Activated CD8-positive, alpha-beta T cell treated with anti-CD3 and anti-CD28 coated beads for 36 hours (primary cell): ENCODE measurements at regions not wholly inside any gene's neighbourhood (a gene's known extent, or its start where the extent isn't known, plus 50 kb on each side); places are given as distances from the start of the nearest gene placed in this dataset.
"Not testable (repeated sequence)": the region's sequence is repeated elsewhere in the genome, so short reads cannot be mapped to it uniquely, and the experiment has no call there.

ENCODE experiments used
- ATAC-seq: fragments of 200-7000 bp; cut with Tn5 transposase; one replicate; pipeline ENCODE4 v1.10.0; 2021; ENCODE audit warnings: mild to moderate bottlenecking, moderate library complexity
- CTCF ChIA-PET: fragments of 350-600 bp; sonication (Branson Sonifier 250); formaldehyde crosslinking; loops from one replicate; lab custom pipeline; 2021; ENCODE audit warnings: antibody characterized with exemption; lab: Charles Lee
- POLR2A ChIA-PET: fragments of 350-600 bp; sonication (Branson Sonifier 250); formaldehyde crosslinking; loops from one replicate; lab custom pipeline; 2021; ENCODE audit warnings: antibody characterized with exemption; lab: Charles Lee
- DNase-seq: peaks from one replicate; pipeline ENCODE4 v3.0.0-alpha.2; 2020
- H3K27ac Mint-ChIP-seq: one replicate; pipeline ENCODE4 v1.8.0; 2021; ENCODE audit warnings: mild to moderate bottlenecking, mixed read lengths
- H3K27me3 Mint-ChIP-seq: one replicate; pipeline ENCODE4 v1.8.0; 2021; ENCODE audit warnings: mixed read lengths
- H3K36me3 Mint-ChIP-seq: one replicate; pipeline ENCODE4 v1.8.0; 2021; ENCODE audit warnings: low read depth, mixed read lengths
- H3K4me1 Mint-ChIP-seq: one replicate; pipeline ENCODE4 v1.8.0; 2021; ENCODE audit warnings: low read depth, mixed read lengths
- H3K4me3 Mint-ChIP-seq: one replicate; pipeline ENCODE4 v1.8.0; 2021; ENCODE audit warnings: mild to moderate bottlenecking, moderate library complexity, mixed read lengths
- H3K9me3 Mint-ChIP-seq: one replicate; pipeline ENCODE4 v1.8.0; 2021; ENCODE audit warnings: mixed read lengths
- CTCF ChIP-seq: fragments of 200-600 bp; IDR thresholded peaks from one replicate; pipeline ENCODE4 v1.8.0; 2022; ENCODE audit warnings: antibody characterized with exemption, mild to moderate bottlenecking
- intact Hi-C: fragments of 100-400 bp; cut with micrococcal nuclease; formaldehyde crosslinking; loops from one replicate; pipeline ENCODE4 v1.10.0; 2022

DNA sequence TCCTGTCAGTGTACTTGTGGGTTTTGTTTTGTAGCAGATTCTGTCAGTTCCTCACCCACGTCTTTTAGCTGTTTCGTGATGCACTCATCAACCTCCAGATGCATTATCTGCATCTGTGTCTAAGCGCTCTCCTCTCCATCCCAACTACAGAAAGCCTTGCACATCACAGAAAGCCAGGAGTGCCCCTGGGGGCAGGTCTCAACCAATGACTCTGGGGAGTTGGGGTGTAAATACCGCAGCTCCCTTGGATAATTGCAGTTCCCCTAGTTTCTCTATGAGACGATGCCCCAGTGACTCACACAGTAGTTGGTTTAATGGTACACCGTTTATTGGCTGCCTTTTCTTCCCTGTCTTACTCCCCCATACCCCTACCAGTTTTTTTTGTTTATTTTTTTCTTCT is 158.1 kb downstream of the SOX4 start:
- DNase-seq (no peak), ATAC-seq (no peak)
- Mint-ChIP-seq H3K27me3 (no peaks in the 10 kb centered on the region), H3K4me1 (peaks cover 2% of the 10 kb centered on the region), H3K36me3 (no peaks in the 10 kb centered on the region), H3K27ac (no peak overlapping the region), H3K4me3 (no peak overlapping the region), H3K9me3 (no peaks in the 10 kb centered on the region)
- ChIA-PET POLR2A (no interaction called here), CTCF (interaction anchor here (1.2 kb wide), 1 partner anchor 9 kb away, joined by 3 read pairs; no protein-coding TSS in a partner anchor)
- TF ChIP-seq CTCF: no peak
- intact Hi-C loops: no loop called here

GRCh38 chr6:21752054-21752811 is 158.7 kb downstream of the SOX4 start:
- CTCF ChIA-PET: interaction anchor here (1.2 kb wide), 1 partner anchor 8 kb away, joined by 3 read pairs; no protein-coding TSS in a partner anchor
- Mint-ChIP-seq H3K4me3 (no peak overlapping the region), H3K27ac (no peak overlapping the region), H3K27me3 (no peaks in the 10 kb centered on the region), H3K36me3 (no peaks in the 10 kb centered on the region), H3K4me1 (peaks cover 2% of the 10 kb centered on the region), H3K9me3 (no peaks in the 10 kb centered on the region)
- DNase-seq (no peak), ATAC-seq (peak; percentile 27)
- intact Hi-C loops: no loop called here
- POLR2A ChIA-PET: no interaction called here
- TF ChIP-seq CTCF: no peak

DNA sequence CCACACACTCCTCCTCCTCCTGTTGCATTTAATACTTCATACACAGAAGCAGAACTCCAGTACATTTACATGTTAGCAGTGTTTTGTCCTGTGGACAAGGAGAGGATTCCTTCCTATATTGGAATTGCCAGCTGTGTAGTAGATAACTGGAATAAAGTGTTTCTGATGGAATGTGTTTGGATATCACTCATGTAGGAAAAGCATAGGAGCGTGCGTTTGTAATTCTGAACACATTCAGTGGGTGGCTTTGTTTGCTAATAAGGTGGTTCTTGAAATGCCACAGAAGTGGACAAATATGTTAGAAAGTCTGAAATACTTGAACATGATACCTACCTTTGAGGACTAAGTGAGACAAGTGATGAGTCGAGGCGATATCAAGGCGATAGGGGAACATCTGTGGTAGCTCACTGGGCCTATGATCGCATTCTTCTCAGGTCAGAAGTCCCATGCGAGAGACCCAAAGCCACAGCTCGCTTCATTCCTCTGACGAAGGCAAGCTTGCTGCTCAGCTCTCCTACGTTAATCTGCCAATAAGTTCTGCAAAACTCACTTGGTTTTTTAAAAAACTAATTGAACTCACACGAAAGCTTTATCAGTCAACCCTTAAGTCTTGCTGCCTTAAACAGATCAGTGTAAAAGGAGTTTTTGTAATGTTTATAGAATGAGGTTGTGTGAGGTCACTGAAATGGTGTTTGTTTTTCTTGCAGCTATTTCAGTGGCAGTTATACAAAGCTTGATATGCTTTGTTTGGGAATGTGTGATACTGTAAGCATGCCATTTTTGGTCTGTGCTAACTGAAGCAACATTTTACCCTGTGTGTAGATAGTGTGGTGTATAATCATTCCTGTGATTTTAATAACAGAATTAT is 159.9 kb downstream of the SOX4 start:
- H3K4me3 Mint-ChIP-seq: no peak overlapping the region
- no peak for ATAC-seq
- no peaks in the 10 kb centered on the region for H3K36me3 Mint-ChIP-seq
- CTCF ChIA-PET: no interaction called here
- TF ChIP-seq CTCF: no peak
- intact Hi-C loops: no loop called here
- H3K27ac Mint-ChIP-seq: no peak overlapping the region
- no peaks in the 10 kb centered on the region for H3K27me3 Mint-ChIP-seq
- POLR2A ChIA-PET: interaction anchor here (0.6 kb wide), 1 partner anchor 1528 kb away, joined by 3 read pairs; no protein-coding TSS in a partner anchor
- DNase-seq: no peak
- H3K9me3 Mint-ChIP-seq: no peaks in the 10 kb centered on the region
- H3K4me1 Mint-ChIP-seq: peaks cover 1% of the 10 kb centered on the region

GRCh38 chr6:21754891-21755290 is 161.3 kb downstream of the SOX4 start:
- Mint-ChIP-seq H3K27ac (no peak overlapping the region), H3K36me3 (no peaks in the 10 kb centered on the region), H3K27me3 (no peaks in the 10 kb centered on the region), H3K4me1 (no peaks in the 10 kb centered on the region), H3K4me3 (no peak overlapping the region), H3K9me3 (no peaks in the 10 kb centered on the region)
- DNase-seq (no peak), ATAC-seq (no peak)
- no peak for TF ChIP-seq CTCF
- ChIA-PET CTCF (no interaction called here), POLR2A (interaction anchor here (0.6 kb wide), 1 partner anchor 447 kb away, joined by 3 read pairs; no protein-coding TSS in a partner anchor)
- intact Hi-C loops: no loop called here

DNA sequence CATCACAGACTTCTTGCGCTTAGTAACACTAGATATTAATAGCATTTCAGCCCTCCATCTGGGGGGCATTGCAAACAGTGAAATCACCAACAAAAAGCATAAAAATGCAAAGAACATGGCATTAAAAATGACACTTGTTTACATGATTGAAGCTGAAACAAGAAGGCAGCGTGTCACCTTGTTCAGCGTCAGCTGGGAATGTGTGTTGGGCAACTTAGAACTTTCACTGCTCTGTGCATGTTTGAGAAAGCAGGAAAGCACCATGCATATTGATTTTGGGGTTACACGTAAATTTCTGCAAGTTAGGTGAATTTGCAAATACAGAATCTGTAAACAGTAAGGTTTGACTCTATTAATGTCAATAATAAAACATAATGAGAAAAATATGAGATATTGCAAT is 162.9 kb downstream of the SOX4 start:
- no peak overlapping the region for H3K27ac Mint-ChIP-seq
- intact Hi-C loops: no loop called here
- H3K36me3 Mint-ChIP-seq: no peaks in the 10 kb centered on the region
- DNase-seq: no peak
- H3K9me3 Mint-ChIP-seq: no peaks in the 10 kb centered on the region
- ChIA-PET POLR2A (no interaction called here), CTCF (no interaction called here)
- TF ChIP-seq CTCF: no peak
- no peak for ATAC-seq
- H3K4me3 Mint-ChIP-seq: no peak overlapping the region
- no peaks in the 10 kb centered on the region for H3K27me3 Mint-ChIP-seq
- no peaks in the 10 kb centered on the region for H3K4me1 Mint-ChIP-seq

DNA sequence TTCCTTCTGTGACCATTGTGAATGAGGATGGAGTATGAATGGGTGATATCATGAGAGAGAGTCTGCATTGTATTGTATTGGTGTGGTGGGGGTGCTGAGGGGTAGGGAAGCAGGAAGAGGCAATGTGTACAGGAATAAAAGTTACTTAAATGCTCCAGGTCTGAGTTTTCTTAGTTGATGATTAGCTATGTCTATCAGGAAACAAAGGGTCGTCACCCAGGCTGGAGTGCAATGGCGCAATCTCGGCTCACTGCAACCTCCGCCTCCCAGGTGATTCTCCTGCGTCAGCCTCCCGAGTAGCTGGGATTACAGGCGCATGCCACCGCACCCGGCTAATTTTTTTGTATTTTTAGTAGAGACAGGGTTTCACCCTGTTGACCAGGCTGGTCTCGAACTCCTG is 163.8 kb downstream of the SOX4 start:
- ATAC-seq, intact Hi-C loops, H3K36me3 Mint-ChIP-seq, H3K27ac Mint-ChIP-seq, H3K4me3 Mint-ChIP-seq, DNase-seq, CTCF ChIA-PET, H3K4me1 Mint-ChIP-seq, H3K9me3 Mint-ChIP-seq, H3K27me3 Mint-ChIP-seq: not testable (repeated sequence)
- POLR2A ChIA-PET: interaction anchor here (0.6 kb wide), 1 partner anchor 9 kb away, joined by 3 read pairs; no protein-coding TSS in a partner anchor
